HepG2 (cell line): ENCODE measurements at regions not wholly inside any gene's neighbourhood (a gene's known extent, or its start where the extent isn't known, plus 50 kb on each side); places are given as distances from the start of the nearest gene placed in this dataset.

Experiments used
- ATAC-seq: fragments of 200-7000 bp; cut with Tn5 transposase; 3 replicates; pipeline ENCODE4 v1.9.1; 2020; ENCODE audit warnings: mild to moderate bottlenecking, moderate library complexity
- BruUV-seq: library from RNA; stranded (reverse); fragments of 400-500 nt; replicated peaks from 2 replicates; lab custom pipeline; 2021; lab: Mats Ljungman, UMichigan
- CTCF ChIA-PET: fragments of 300-600 bp; formaldehyde crosslinking; extraction: SDS; loops from one replicate; lab custom pipeline; 2021; ENCODE audit warnings: low total read pairs, inconsistent platforms, low intra/inter-chr PET ratio; lab: Yijun Ruan, JAX
- POLR2A ChIA-PET: fragments of 350-600 bp; sonication (Branson Sonifier 250); formaldehyde crosslinking; loops from one replicate; lab custom pipeline; 2020; ENCODE audit warnings: antibody characterized with exemption, inconsistent platforms; lab: Yijun Ruan, JAX
- DNase-seq: peaks from one replicate; pipeline ENCODE4 v3.0.0-alpha.2; 2015; ENCODE audit warnings: low spot score
- FAIRE-seq: peaks from 3 replicates; lab custom pipeline; 2011; peaks lifted over from hg19 to GRCh38; lab: Jason Lieb, UNC
- H2AFZ ChIP-seq: one replicate; pipeline ENCODE4 v1.6.1; 2011; ENCODE audit warnings: low read length, inconsistent platforms
- H3K27ac ChIP-seq: fragments of 300-600 bp; 3 replicates; pipeline ENCODE4 v1.8.0; 2011; ENCODE audit warnings: mixed run types, mild to moderate bottlenecking, mixed read lengths, low read length, inconsistent platforms; ENCODE audit not compliant: insufficient read depth; ENCODE audit errors: extremely low read length
- H3K27me3 ChIP-seq, 2 experiments: fragments of 200-600 bp in 1 of 2; 2 replicates in 1 of 2; 3 replicates in 1 of 2; pipeline versions ENCODE4 v1.6.0 to v1.8.0; 2011; ENCODE audit warnings: low read length in 2 of 2, mild to moderate bottlenecking in 2 of 2, moderate library complexity in 2 of 2, inconsistent platforms in 1 of 2; ENCODE audit not compliant: insufficient read depth in 2 of 2, control insufficient read depth in 1 of 2
- H3K36me3 ChIP-seq, 2 experiments: fragments of 200-600 bp in 1 of 2; replicated peaks in 1 of 2; 2 replicates in 1 of 2; 3 replicates in 1 of 2; pipeline versions ENCODE4 v1.5.1 to v1.8.0; 2011; ENCODE audit warnings: low read length in 2 of 2, inconsistent platforms in 1 of 2; ENCODE audit not compliant: insufficient read depth in 2 of 2, control insufficient read depth in 1 of 2
- H3K4me1 ChIP-seq: 2 replicates; pipeline ENCODE4 v1.5.1; 2012; ENCODE audit warnings: low read length, inconsistent platforms; ENCODE audit not compliant: insufficient read depth
- H3K4me2 ChIP-seq: 2 replicates; pipeline ENCODE4 v1.6.0; 2011; ENCODE audit warnings: low read depth, low read length, inconsistent platforms
- H3K4me3 ChIP-seq, 3 experiments: fragments of 200-600 bp in 1 of 3; sonication (generic), shearing (Covaris generic) in 1 of 3; replicated peaks in 1 of 3; 2 replicates each; pipeline ENCODE4 v1.5.1; 2011 to 2016; ENCODE audit warnings: low read length in 3 of 3, inconsistent platforms in 2 of 3, low read depth in 2 of 3, mild to moderate bottlenecking in 2 of 3, control low read depth in 1 of 3, mixed read lengths in 1 of 3; ENCODE audit not compliant: insufficient read depth in 1 of 3
- H3K79me2 ChIP-seq: one replicate; pipeline ENCODE4 v1.6.1; 2011; ENCODE audit warnings: low read length, inconsistent platforms; ENCODE audit not compliant: insufficient read depth
- H3K9ac ChIP-seq: 2 replicates; pipeline ENCODE4 v1.6.0; 2011; ENCODE audit warnings: mild to moderate bottlenecking, low read depth, low read length, inconsistent platforms; ENCODE audit not compliant: insufficient read depth
- H3K9me3 ChIP-seq: 2 replicates; pipeline ENCODE4 v1.5.1; 2012; ENCODE audit warnings: mild to moderate bottlenecking, low read length
- H4K20me1 ChIP-seq: 2 replicates; pipeline ENCODE4 v1.6.0; 2011; ENCODE audit warnings: inconsistent platforms, mild to moderate bottlenecking, low read length, moderate library complexity; ENCODE audit not compliant: insufficient read depth
- HBP1 ChIP-seq: IDR thresholded peaks from 2 replicates; pipeline ENCODE4 v1.6.1; 2016; ENCODE audit warnings: low read depth, control low read depth
- LBX2 ChIP-seq: sonication (generic); formaldehyde crosslinking; IDR thresholded peaks from 2 replicates; pipeline ENCODE4 v1.5.0; 2020; ENCODE audit warnings: missing genetic modification reagents, mild to moderate bottlenecking, borderline replicate concordance
- PATZ1 ChIP-seq: sonication (generic); formaldehyde crosslinking; IDR thresholded peaks from 2 replicates; pipeline ENCODE4 v1.4.0; 2020; ENCODE audit warnings: missing genetic modification reagents
- U2AF1 ChIP-seq: fragments of 200-400 bp; formaldehyde crosslinking; optimal IDR thresholded peaks from 2 replicates; pipeline ENCODE3; 2017; ENCODE audit warnings: mild to moderate bottlenecking, low read depth, low read length
- ZC3H4 ChIP-seq: sonication (generic); formaldehyde crosslinking; IDR thresholded peaks from 2 replicates; pipeline ENCODE4 v1.4.0; 2020; ENCODE audit warnings: missing genetic modification reagents, borderline replicate concordance
- ZMYM3 ChIP-seq: sonication (generic); formaldehyde crosslinking; IDR thresholded peaks from 2 replicates; pipeline ENCODE4 v1.5.1; 2020; ENCODE audit warnings: mild to moderate bottlenecking, missing genetic modification reagents
- ZNF225 ChIP-seq: sonication (generic); formaldehyde crosslinking; IDR thresholded peaks from 2 replicates; pipeline ENCODE4 v1.4.0; 2020; ENCODE audit warnings: mild to moderate bottlenecking, missing genetic modification reagents
- ZNF251 ChIP-seq: sonication (generic); formaldehyde crosslinking; IDR thresholded peaks from 2 replicates; pipeline ENCODE4 v1.9.0; 2021; ENCODE audit warnings: mild to moderate bottlenecking, missing genetic modification reagents
- ZNF282 ChIP-seq: fragments of 450-650 bp; IDR thresholded peaks from 2 replicates; pipeline ENCODE4 v1.6.1; 2018; ENCODE audit not compliant: partially characterized antibody
- ZNF34 ChIP-seq: sonication (generic); formaldehyde crosslinking; IDR thresholded peaks from 2 replicates; pipeline ENCODE4 v1.4.0; 2020; ENCODE audit warnings: mild to moderate bottlenecking, missing genetic modification reagents, borderline replicate concordance
- ZNF567 ChIP-seq: sonication (generic); formaldehyde crosslinking; IDR thresholded peaks from 2 replicates; pipeline ENCODE4 v1.8.1; 2023; ENCODE audit warnings: mild to moderate bottlenecking, missing genetic modification reagents, borderline replicate concordance
- ZNF577 ChIP-seq: sonication (generic); formaldehyde crosslinking; IDR thresholded peaks from 2 replicates; pipeline ENCODE4 v1.4.0; 2020; ENCODE audit warnings: mild to moderate bottlenecking, low read depth, missing genetic modification reagents, borderline replicate concordance
- ZNF850 ChIP-seq: sonication (generic); formaldehyde crosslinking; conservative IDR thresholded peaks from 2 replicates; pipeline ENCODE4 v1.9.0; 2021; ENCODE audit warnings: mild to moderate bottlenecking, missing genetic modification reagents
- WGBS: methylation state at CpG from one replicate; pipeline ENCODE4 v1.1.6; 2017; ENCODE audit warnings: low lambda C conversion rate; 5-methylcytosine and 5-hydroxymethylcytosine counted together
- in situ Hi-C: cut with HindIII; loops from 2 replicates; pipeline ENCODE4 v1.10.0; 2017; ENCODE audit warnings: low pct_unique_long_range_greater_than_20kb; ENCODE audit not compliant: extremely low pct_ligation_motif_present
- intact Hi-C: fragments of 100-400 bp; cut with micrococcal nuclease; formaldehyde crosslinking; loops from one replicate; pipeline ENCODE4 v1.10.0; 2022; ENCODE audit not compliant: unreplicated experiment
- TF ChIP-seq, protein P1 (sequence below): IDR thresholded peaks from 2 replicates; pipeline ENCODE4 v1.6.1; 2016; ENCODE audit warnings: low read depth, borderline replicate concordance

DNA sequence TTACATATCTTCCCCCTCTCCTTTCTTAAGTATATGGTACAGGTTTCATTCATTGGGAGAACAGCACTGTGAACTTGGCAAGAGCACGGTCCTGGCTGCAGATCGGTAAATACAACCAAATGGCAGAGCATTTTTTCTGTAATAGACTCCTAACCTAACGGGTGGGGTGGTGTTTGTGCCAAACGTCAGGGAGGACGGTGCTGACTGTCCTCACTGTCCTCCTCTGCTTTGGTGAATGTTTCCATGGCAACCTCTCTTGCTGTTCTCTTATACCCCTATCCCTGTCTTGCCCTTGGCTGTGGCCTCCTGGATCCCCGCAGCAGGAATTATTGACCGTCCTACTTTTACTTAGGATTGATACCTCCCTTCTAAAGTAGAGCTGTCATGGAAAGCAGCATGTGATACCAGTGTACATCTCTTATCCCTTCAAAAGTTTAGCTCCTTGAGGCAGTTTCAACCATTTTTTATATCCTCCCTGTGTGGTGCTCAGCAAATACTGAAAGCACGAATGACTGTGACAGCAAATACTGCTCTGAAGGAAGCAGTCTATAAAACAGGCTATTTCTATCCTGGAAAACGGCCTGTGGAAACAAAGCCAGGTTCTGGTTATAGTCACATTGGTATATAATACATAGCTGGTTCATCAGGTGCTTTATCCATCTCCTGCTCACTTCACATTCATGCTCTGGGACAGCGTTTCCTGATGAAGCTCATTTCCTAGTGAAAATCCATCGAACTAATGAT is 275.4 kb upstream of the C2CD4B start (continued):
- no peak for TF ChIP-seq PATZ1 (CRISPR knock-in tag)

DNA sequence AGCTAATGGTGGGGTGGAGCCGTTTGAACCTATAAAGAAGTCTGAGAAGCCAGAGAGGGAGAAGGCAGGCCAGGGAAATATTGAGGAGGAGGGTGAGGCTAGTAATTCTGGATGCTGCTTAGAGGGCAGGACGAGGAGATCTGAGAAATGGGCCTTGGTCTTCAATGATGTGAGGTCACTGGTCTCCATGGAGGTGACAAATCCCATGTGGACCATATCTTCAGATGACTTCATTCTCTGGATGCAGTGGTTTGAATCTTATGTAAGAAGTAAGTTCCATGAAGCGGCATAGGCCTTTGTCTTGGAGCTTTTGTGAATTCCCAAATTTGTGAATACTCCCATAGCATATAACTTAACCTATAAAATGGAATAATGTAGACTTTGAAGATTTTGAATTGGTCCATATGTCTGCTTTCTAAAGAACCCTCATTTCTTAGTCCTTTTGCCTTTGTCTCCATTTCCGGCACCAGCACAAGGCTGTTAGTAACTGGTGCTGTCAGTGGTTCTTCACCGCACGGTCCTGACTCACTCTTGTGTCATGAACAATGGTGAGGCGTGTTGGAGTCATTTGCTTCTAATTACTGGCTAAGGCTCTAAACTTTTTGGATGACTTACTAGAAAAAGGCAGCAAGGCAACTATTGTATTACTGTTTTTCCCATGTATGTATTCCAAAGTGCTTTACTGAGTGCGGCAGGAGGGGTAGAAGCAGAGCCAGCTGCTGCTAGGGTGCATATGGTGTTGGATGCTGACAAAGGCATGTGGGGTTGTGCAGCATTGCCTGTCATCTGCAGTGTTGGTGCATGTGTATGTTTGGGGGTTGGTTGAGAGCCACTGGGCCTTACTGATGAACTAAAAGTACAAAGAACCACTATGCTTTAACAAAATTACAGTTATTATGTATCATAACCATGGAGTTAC is 279.3 kb upstream of the C2CD4B start:
- ChIA-PET CTCF (no interaction called here), POLR2A (no interaction called here)
- ATAC-seq: no peak
- Histone ChIP-seq H3K79me2 (peaks cover 2% of the 10 kb centered on the region), H3K27me3 (no peaks in the 10 kb centered on the region), H3K36me3 (no peaks in the 10 kb centered on the region; a peak in 1 of 5 replicates), H3K9me3 (no peaks in the 10 kb centered on the region), H3K27ac (no peak overlapping the region), H3K9ac (no peak overlapping the region)
- in situ Hi-C loops: no loop called here
- TF ChIP-seq U2AF1: no peak
- no peak for TF ChIP-seq ZNF225
- TF ChIP-seq ZNF577: no peak
- no peak for TF ChIP-seq ZC3H4 (CRISPR knock-in tag)
- no peak for TF ChIP-seq LBX2 (CRISPR knock-in tag)
- TF ChIP-seq, protein P1, sequence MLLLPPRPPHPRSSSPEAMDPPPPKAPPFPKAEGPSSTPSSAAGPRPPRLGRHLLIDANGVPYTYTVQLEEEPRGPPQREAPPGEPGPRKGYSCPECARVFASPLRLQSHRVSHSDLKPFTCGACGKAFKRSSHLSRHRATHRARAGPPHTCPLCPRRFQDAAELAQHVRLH: no peak
- TF ChIP-seq ZNF567 (CRISPR knock-in tag): no peak
- TF ChIP-seq HBP1: no peak
- TF ChIP-seq ZNF34: no peak
- no peak for TF ChIP-seq ZNF850 (CRISPR knock-in tag)
- TF ChIP-seq ZNF251 (CRISPR knock-in tag): no peak
- no peak for TF ChIP-seq ZMYM3 (CRISPR knock-in tag)
- no peak for TF ChIP-seq ZNF282
- TF ChIP-seq, all 625 proteins: peak for 0
- H4K20me1 ChIP-seq: no peaks in the 10 kb centered on the region
- intact Hi-C loops: no loop called here
- FAIRE-seq: no peak
- 89% methylated on average over 8 of the region's 8 CpGs for WGBS
- DNase-seq: no peak
- H3K4me2 ChIP-seq: no peak overlapping the region
- H3K4me1 ChIP-seq: peaks cover 12% of the 10 kb centered on the region
- BruUV-seq: no TSS peak
- no peak overlapping the region for H2AFZ ChIP-seq
- no peak overlapping the region for H3K4me3 ChIP-seq
